Endodermal cell (in vitro differentiated cells): ENCODE measurements at regions not wholly inside any gene's neighbourhood (a gene's known extent, or its start where the extent isn't known, plus 50 kb on each side); places are given as distances from the start of the nearest gene placed in this dataset.

Source experiments
- DNase-seq: peaks from one replicate; pipeline ENCODE4 v3.0.0-alpha.2; 2017
- H3K27ac ChIP-seq: 2 replicates; pipeline ENCODE4 v1.5.1; 2013; ENCODE audit warnings: mild to moderate bottlenecking, low read depth, low read length, moderate library complexity
- H3K27me3 ChIP-seq: 2 replicates; pipeline ENCODE4 v1.6.1; 2013; ENCODE audit warnings: mild to moderate bottlenecking, low read length, moderate library complexity; ENCODE audit not compliant: insufficient read depth, control insufficient read depth, poor library complexity, severe bottlenecking
- H3K36me3 ChIP-seq: 2 replicates; pipeline ENCODE4 v1.7.0; 2013; ENCODE audit warnings: mild to moderate bottlenecking, low read length, moderate library complexity; ENCODE audit not compliant: control insufficient read depth, insufficient read depth
- H3K4me1 ChIP-seq: one replicate; pipeline ENCODE4 v1.7.0; 2013; ENCODE audit warnings: low read length; ENCODE audit not compliant: control insufficient read depth, insufficient read depth
- H3K4me3 ChIP-seq: 2 replicates; pipeline ENCODE4 v1.5.1; 2013; ENCODE audit warnings: mild to moderate bottlenecking, low read length, moderate library complexity
- H3K9ac ChIP-seq: 2 replicates; pipeline ENCODE4 v1.6.1; 2013; ENCODE audit warnings: mild to moderate bottlenecking, low read length, moderate library complexity; ENCODE audit not compliant: poor library complexity, severe bottlenecking; ENCODE audit errors: extremely low read depth
- H3K9me3 ChIP-seq: 2 replicates; pipeline ENCODE4 v1.6.1; 2013; ENCODE audit warnings: mild to moderate bottlenecking, low read length, moderate library complexity; ENCODE audit not compliant: control insufficient read depth
- H3K27ac Mint-ChIP-seq: 2 replicates; pipeline ENCODE4 v1.8.0; 2020; ENCODE audit warnings: mixed read lengths
- H3K27me3 Mint-ChIP-seq: 2 replicates; pipeline ENCODE4 v1.8.0; 2021; ENCODE audit warnings: mild to moderate bottlenecking, mixed read lengths; ENCODE audit not compliant: insufficient read depth
- H3K36me3 Mint-ChIP-seq: 2 replicates; pipeline ENCODE4 v1.8.0; 2020; ENCODE audit warnings: low read depth, mixed read lengths
- H3K4me1 Mint-ChIP-seq: 2 replicates; pipeline ENCODE4 v1.8.0; 2020; ENCODE audit warnings: mixed read lengths
- H3K4me3 Mint-ChIP-seq: 2 replicates; pipeline ENCODE4 v1.8.0; 2020; ENCODE audit warnings: mild to moderate bottlenecking, moderate library complexity, mixed read lengths
- H3K9me3 Mint-ChIP-seq: 2 replicates; pipeline ENCODE4 v1.8.0; 2020; ENCODE audit warnings: mild to moderate bottlenecking, mixed read lengths
- WGBS, 2 experiments: methylation state at CpG; one replicate each; pipeline versions ENCODE4 v1.1.5 to v1.1.7; 2013; ENCODE audit warnings: missing lambda C conversion rate in 2 of 2, mixed read lengths in 1 of 2; ENCODE audit not compliant: insufficient coverage in 1 of 2, insufficient read length in 1 of 2; 5-methylcytosine and 5-hydroxymethylcytosine counted together
- TF ChIP-seq, protein P1 (sequence below): fragments of 200-600 bp; sonication (generic); conservative IDR thresholded peaks from 2 replicates; pipeline ENCODE4 v1.5.0; 2021; ENCODE audit warnings: antibody characterized with exemption, mild to moderate bottlenecking

DNA sequence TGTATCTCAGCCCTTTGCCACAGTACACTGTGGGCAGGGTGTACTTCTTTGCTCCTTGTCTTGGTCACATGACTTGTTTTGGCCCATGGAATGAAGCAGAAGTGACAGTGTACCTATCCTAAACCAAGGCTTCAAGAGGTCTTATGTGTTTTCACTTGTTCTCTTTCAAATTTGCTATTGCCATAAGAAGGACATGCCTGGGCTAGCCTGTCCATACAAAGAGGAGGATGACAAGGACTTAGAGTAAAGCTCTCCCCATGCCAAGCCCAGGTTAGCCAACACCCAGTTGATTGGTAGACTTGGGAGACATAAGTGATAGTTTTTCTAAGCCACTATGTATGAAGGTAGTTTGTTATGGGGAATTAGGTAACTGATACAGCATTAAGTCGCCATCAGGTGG lies 141.1 kb upstream of the MID1 start:
- H3K9me3 ChIP-seq: no peaks in the 10 kb centered on the region
- no peaks in the 10 kb centered on the region for H3K4me1 ChIP-seq
- no peaks in the 10 kb centered on the region for H3K36me3 ChIP-seq
- Mint-ChIP-seq H3K4me1 (peaks cover 11% of the 10 kb centered on the region), H3K27me3 (no peaks in the 10 kb centered on the region), H3K36me3 (no peaks in the 10 kb centered on the region), H3K27ac (no peak overlapping the region), H3K9me3 (peaks cover 50% of the 10 kb centered on the region), H3K4me3 (no peak overlapping the region)
- H3K27me3 ChIP-seq: no peaks in the 10 kb centered on the region
- no peak overlapping the region for H3K9ac ChIP-seq
- H3K27ac ChIP-seq: no peak overlapping the region
- no peak for DNase-seq
- H3K4me3 ChIP-seq: no peak overlapping the region
- 71% methylated on average over 1 of the region's 1 CpG; no CpG with 5 or more reads in 1 of the 2 experiments for WGBS, 2 experiments
- TF ChIP-seq, protein P1, sequence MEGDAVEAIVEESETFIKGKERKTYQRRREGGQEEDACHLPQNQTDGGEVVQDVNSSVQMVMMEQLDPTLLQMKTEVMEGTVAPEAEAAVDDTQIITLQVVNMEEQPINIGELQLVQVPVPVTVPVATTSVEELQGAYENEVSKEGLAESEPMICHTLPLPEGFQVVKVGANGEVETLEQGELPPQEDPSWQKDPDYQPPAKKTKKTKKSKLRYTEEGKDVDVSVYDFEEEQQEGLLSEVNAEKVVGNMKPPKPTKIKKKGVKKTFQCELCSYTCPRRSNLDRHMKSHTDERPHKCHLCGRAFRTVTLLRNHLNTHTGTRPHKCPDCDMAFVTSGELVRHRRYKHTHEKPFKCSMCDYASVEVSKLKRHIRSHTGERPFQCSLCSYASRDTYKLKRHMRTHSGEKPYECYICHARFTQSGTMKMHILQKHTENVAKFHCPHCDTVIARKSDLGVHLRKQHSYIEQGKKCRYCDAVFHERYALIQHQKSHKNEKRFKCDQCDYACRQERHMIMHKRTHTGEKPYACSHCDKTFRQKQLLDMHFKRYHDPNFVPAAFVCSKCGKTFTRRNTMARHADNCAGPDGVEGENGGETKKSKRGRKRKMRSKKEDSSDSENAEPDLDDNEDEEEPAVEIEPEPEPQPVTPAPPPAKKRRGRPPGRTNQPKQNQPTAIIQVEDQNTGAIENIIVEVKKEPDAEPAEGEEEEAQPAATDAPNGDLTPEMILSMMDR: no peak

DNA sequence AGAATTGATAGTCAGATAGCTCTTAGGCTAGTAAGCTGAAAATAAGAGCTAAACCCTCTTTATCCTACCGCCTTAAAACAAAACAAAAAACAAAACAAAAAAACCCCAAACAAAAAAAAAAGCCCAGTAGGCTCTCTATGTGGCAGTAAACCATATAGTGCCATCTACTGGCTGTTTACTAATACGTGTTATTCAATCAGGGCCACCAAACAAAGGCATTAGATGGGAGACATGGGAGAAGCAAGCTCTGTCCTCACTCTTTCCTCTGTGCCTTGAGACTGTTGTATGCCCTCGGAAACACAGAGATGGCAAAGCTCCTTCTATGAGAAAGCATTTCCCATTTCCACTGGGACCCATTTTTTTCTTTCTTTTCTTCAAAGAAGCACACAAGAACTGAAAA lies 148.8 kb upstream of the MID1 start:
- TF ChIP-seq, protein P1: peak; percentile 70
- Histone ChIP-seq H3K27me3 (no peaks in the 10 kb centered on the region), H3K4me1 (no peaks in the 10 kb centered on the region), H3K36me3 (no peaks in the 10 kb centered on the region), H3K9ac (no peak overlapping the region), H3K4me3 (no peak overlapping the region), H3K27ac (peak overlapping the region; percentile 97), H3K9me3 (no peaks in the 10 kb centered on the region)
- no peak overlapping the region for H3K4me3 Mint-ChIP-seq
- no peak overlapping the region for H3K27ac Mint-ChIP-seq
- peaks cover 37% of the 10 kb centered on the region for H3K9me3 Mint-ChIP-seq
- H3K36me3 Mint-ChIP-seq: no peaks in the 10 kb centered on the region
- H3K27me3 Mint-ChIP-seq: no peaks in the 10 kb centered on the region
- WGBS, 2 experiments: 0 to 14% methylated on average over 1 to 3 of the region's 3 CpGs
- peaks cover 6% of the 10 kb centered on the region for H3K4me1 Mint-ChIP-seq
- DNase-seq: no peak

DNA sequence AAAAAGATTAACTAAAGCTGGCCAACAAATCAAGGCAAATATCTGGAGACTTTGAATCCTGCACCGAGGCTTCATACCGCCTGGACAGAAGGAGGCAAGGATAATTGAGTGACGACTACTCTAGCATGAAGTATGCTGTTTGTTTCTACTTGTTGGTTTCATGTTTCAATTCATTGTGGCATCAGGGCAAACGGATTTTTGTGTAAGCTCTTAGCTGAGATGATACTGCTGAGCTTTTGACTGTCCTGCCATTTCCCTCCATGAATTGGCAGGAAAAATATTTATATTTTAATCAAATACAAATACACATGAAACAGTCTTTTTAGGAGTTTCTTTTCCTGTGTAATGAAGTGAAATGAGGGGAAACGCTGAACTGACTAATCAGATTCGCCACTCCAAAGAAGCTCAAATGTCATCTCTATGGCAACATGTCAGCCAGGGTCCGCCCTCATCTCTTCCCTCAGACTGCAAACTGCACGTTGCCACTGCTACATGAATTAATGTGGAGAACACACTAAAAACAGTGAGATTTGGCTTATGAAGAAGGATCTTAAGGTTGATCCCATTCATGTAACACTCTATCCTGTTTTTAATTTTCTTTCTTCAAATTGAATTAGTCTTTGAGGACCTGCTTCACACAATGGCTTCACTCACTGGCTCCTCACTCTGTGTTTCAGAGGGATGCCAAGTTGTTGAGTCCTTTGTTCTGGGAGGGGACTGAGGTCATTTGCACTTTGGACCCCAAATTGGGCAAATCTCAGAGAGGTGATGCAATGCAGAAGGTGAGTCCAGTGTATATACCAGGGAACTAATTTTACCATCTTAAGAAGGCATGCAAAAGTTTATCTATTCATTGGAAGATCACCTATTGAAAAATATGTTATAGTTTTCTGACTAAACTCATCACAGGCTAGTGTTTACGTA lies 149.6 kb upstream of the MID1 start:
- no peaks in the 10 kb centered on the region for H3K36me3 Mint-ChIP-seq
- H3K9me3 Mint-ChIP-seq: peaks cover 39% of the 10 kb centered on the region
- TF ChIP-seq, protein P1: no peak
- Histone ChIP-seq H3K9ac (no peak overlapping the region), H3K36me3 (no peaks in the 10 kb centered on the region), H3K4me3 (no peak overlapping the region), H3K27ac (peak overlapping the region; percentile 97), H3K9me3 (no peaks in the 10 kb centered on the region), H3K4me1 (no peaks in the 10 kb centered on the region), H3K27me3 (no peaks in the 10 kb centered on the region)
- H3K4me3 Mint-ChIP-seq: no peak overlapping the region
- H3K27ac Mint-ChIP-seq: no peak overlapping the region
- peaks cover 6% of the 10 kb centered on the region for H3K4me1 Mint-ChIP-seq
- DNase-seq: no peak
- no peaks in the 10 kb centered on the region for H3K27me3 Mint-ChIP-seq
- 20 to 69% methylated on average over 1 to 8 of the region's 9 CpGs for WGBS, 2 experiments
